GM11168 (cell line): ENCODE measurements at regions not wholly inside any gene's neighbourhood (a gene's known extent, or its start where the extent isn't known, plus 50 kb on each side); places are given as distances from the start of the nearest gene placed in this dataset.

Experiments used
- in situ Hi-C: fragments of 300-500 bp; cut with MboI; formaldehyde crosslinking; loops from one replicate; pipeline ENCODE4 v1.12.0; 2022; ENCODE audit warnings: low sequenced_read_pairs; ENCODE audit not compliant: unreplicated experiment

- in situ Hi-C loops: no loop called here
Observed at GRCh38 chr2:144713410-144713809, 193.5 kb upstream of the ZEB2 start.

GRCh38 chr2:144712550-144712940 lies 192.6 kb upstream of the ZEB2 start:
- in situ Hi-C loops: no loop called here

- in situ Hi-C loops: no loop called here
Observed at GRCh38 chr2:144711630-144712549, 192.0 kb upstream of the ZEB2 start.

- in situ Hi-C loops: no loop called here
Observed at GRCh38 chr2:144711084-144711483, 191.2 kb upstream of the ZEB2 start.

- in situ Hi-C loops: no loop called here
Observed at GRCh38 chr2:144708626-144709025, 188.7 kb upstream of the ZEB2 start.

GRCh38 chr2:144707736-144708326 lies 187.9 kb upstream of the ZEB2 start:
- in situ Hi-C loops: no loop called here

GRCh38 chr2:144706647-144707046 lies 186.7 kb upstream of the ZEB2 start:
- in situ Hi-C loops: no loop called here

GRCh38 chr2:144705328-144706245 lies 185.7 kb upstream of the ZEB2 start:
- in situ Hi-C loops: no loop called here

- in situ Hi-C loops: no loop called here
Observed at GRCh38 chr2:144704709-144705095, 184.8 kb upstream of the ZEB2 start.

GRCh38 chr2:144703852-144704708 lies 184.2 kb upstream of the ZEB2 start:
- in situ Hi-C loops: no loop called here

GRCh38 chr2:144702051-144702450 lies 182.1 kb upstream of the ZEB2 start:
- in situ Hi-C loops: no loop called here

- in situ Hi-C loops: no loop called here
Observed at GRCh38 chr2:144701259-144701658, 181.3 kb upstream of the ZEB2 start.

- in situ Hi-C loops: no loop called here
Observed at GRCh38 chr2:144698156-144698555, 178.2 kb upstream of the ZEB2 start.

- in situ Hi-C loops: no loop called here
Observed at GRCh38 chr2:144695657-144696056, 175.7 kb upstream of the ZEB2 start.

GRCh38 chr2:144694456-144694855 lies 174.5 kb upstream of the ZEB2 start:
- in situ Hi-C loops: no loop called here

GRCh38 chr2:144693179-144693578 lies 173.3 kb upstream of the ZEB2 start:
- in situ Hi-C loops: no loop called here

GRCh38 chr2:144692661-144693060 lies 172.7 kb upstream of the ZEB2 start:
- in situ Hi-C loops: no loop called here

GRCh38 chr2:144690771-144691170 lies 170.9 kb upstream of the ZEB2 start:
- in situ Hi-C loops: no loop called here

- in situ Hi-C loops: no loop called here
Observed at GRCh38 chr2:144686518-144687215, 166.7 kb upstream of the ZEB2 start.
